ENCODE measurements at regions not wholly inside any gene's neighbourhood (a gene's known extent, or its start where the extent isn't known, plus 50 kb on each side); places are given as distances from the start of the nearest gene placed in this dataset.

- no peak for DNase-seq (ENCODE audit: low read depth)
- in situ Hi-C loops (cut with HindIII; ENCODE audit: low pct_unique_long_range_greater_than_20kb, low sequenced_read_pairs), result no loop called here
Measured at GRCh38 chr17:36867716-36868341, 69.4 kb upstream of the LHX1 start.

- no peak for DNase-seq (ENCODE audit: low read depth)
- in situ Hi-C loops (cut with HindIII; ENCODE audit: low pct_unique_long_range_greater_than_20kb, low sequenced_read_pairs), result no loop called here
Measured at GRCh38 chr17:36868777-36869176, 68.5 kb upstream of the LHX1 start.

- in situ Hi-C loops (cut with HindIII; ENCODE audit: low pct_unique_long_range_greater_than_20kb, low sequenced_read_pairs), result no loop called here
- no peak for DNase-seq (ENCODE audit: low read depth)
Measured at GRCh38 chr17:36869441-36869840, 67.8 kb upstream of the LHX1 start.

- in situ Hi-C loops (cut with HindIII; ENCODE audit: low pct_unique_long_range_greater_than_20kb, low sequenced_read_pairs), result no loop called here
- DNase-seq (ENCODE audit: low read depth), result no peak
Measured at GRCh38 chr17:36869856-36870719, 67.2 kb upstream of the LHX1 start.

- in situ Hi-C loops (cut with HindIII; ENCODE audit: low pct_unique_long_range_greater_than_20kb, low sequenced_read_pairs), result no loop called here
- no peak for DNase-seq (ENCODE audit: low read depth)
Measured at GRCh38 chr17:36870720-36870999, 66.6 kb upstream of the LHX1 start.

GRCh38 chr17:36875698-36876293 is 61.5 kb upstream of the LHX1 start:
- in situ Hi-C loops (cut with HindIII; ENCODE audit: low pct_unique_long_range_greater_than_20kb, low sequenced_read_pairs), result no loop called here

GRCh38 chr17:36876966-36877365 is 60.3 kb upstream of the LHX1 start:
- in situ Hi-C loops (cut with HindIII; ENCODE audit: low pct_unique_long_range_greater_than_20kb, low sequenced_read_pairs), result no loop called here
- no peak for DNase-seq (ENCODE audit: low read depth)

More at GRCh38 chr17:36875698-36876293, 61.5 kb upstream of the LHX1 start:
- DNase-seq (ENCODE audit: low read depth), result no peak

- in situ Hi-C loops (cut with HindIII; ENCODE audit: low pct_unique_long_range_greater_than_20kb, low sequenced_read_pairs), result no loop called here
- no peak for DNase-seq (ENCODE audit: low read depth)
Measured at GRCh38 chr17:36877771-36878170, 59.5 kb upstream of the LHX1 start.

GRCh38 chr17:36878216-36878615 is 59.1 kb upstream of the LHX1 start:
- in situ Hi-C loops (cut with HindIII; ENCODE audit: low pct_unique_long_range_greater_than_20kb, low sequenced_read_pairs), result no loop called here
- no peak for DNase-seq (ENCODE audit: low read depth)

GRCh38 chr17:36879027-36879426 is 58.2 kb upstream of the LHX1 start:
- in situ Hi-C loops (cut with HindIII; ENCODE audit: low pct_unique_long_range_greater_than_20kb, low sequenced_read_pairs), result no loop called here
- no peak for DNase-seq (ENCODE audit: low read depth)

GRCh38 chr17:36879624-36880131 is 57.6 kb upstream of the LHX1 start:
- in situ Hi-C loops (cut with HindIII; ENCODE audit: low pct_unique_long_range_greater_than_20kb, low sequenced_read_pairs), result no loop called here

GRCh38 chr17:36880268-36880905 is 56.9 kb upstream of the LHX1 start:
- in situ Hi-C loops (cut with HindIII; ENCODE audit: low pct_unique_long_range_greater_than_20kb, low sequenced_read_pairs), result no loop called here
- peak; percentile 21 for DNase-seq (ENCODE audit: low read depth)

More at GRCh38 chr17:36879624-36880131, 57.6 kb upstream of the LHX1 start:
- DNase-seq (ENCODE audit: low read depth), result no peak

- DNase-seq (ENCODE audit: low read depth), result no peak
- in situ Hi-C loops (cut with HindIII; ENCODE audit: low pct_unique_long_range_greater_than_20kb, low sequenced_read_pairs), result no loop called here
Measured at GRCh38 chr17:36881323-36881722, 56.0 kb upstream of the LHX1 start.

- in situ Hi-C loops (cut with HindIII; ENCODE audit: low pct_unique_long_range_greater_than_20kb, low sequenced_read_pairs), result no loop called here
- no peak for DNase-seq (ENCODE audit: low read depth)
Measured at GRCh38 chr17:36884495-36885152, 52.7 kb upstream of the LHX1 start.

- no peak for DNase-seq (ENCODE audit: low read depth)
- in situ Hi-C loops (cut with HindIII; ENCODE audit: low pct_unique_long_range_greater_than_20kb, low sequenced_read_pairs), result no loop called here
Measured at GRCh38 chr17:36885153-36885735, 52.0 kb upstream of the LHX1 start.

GRCh38 chr17:36885771-36886377 is 51.4 kb upstream of the LHX1 start:
- in situ Hi-C loops (cut with HindIII; ENCODE audit: low pct_unique_long_range_greater_than_20kb, low sequenced_read_pairs), result no loop called here
- no peak for DNase-seq (ENCODE audit: low read depth)
